Stimulated activated CD4-positive, alpha-beta T cell treated with anti-CD3 and anti-CD28 coated beads, Interleukin-4, amount 100 ng/mL, for 4 hours (primary cell): ENCODE measurements at regions not wholly inside any gene's neighbourhood (a gene's known extent, or its start where the extent isn't known, plus 50 kb on each side); places are given as distances from the start of the nearest gene placed in this dataset.
"Not testable (repeated sequence)": the region's sequence is repeated elsewhere in the genome, so short reads cannot be mapped to it uniquely, and the experiment has no call there.

Experiments
- DNase-seq, 2 experiments: peaks; one replicate each; pipeline ENCODE4 v3.0.0-alpha.2; 2020

DNA sequence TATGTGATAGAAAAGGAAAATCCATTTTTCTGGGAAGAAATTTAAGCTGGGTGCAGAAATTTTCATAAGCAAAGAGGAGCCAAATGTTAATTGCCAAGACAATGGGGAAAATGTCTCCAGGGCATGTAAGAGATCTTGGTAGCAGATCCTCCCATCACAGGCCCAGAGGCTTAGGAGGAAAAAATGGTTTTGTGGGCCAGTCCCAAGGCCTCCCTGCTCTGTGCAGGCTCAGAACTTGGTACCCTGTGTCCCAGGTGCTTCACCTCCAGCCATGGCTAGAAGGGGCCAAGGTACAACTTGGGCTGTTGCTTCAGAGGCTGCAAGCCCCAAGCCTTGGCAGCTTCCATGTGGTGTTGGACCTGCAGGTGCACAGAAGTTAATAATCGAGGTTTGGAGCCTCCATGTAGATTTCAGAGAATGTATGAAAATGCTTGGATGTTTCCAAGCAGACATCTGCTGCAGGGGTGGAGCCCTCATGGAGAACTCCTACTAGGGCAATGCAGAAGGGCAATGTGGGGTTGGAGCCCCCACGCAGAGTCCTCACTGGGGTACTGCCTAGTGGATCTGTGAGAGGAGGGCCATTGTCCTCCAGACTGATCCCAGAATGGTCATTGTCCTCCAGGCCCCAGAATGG, 77.7 kb upstream of the ATP2B1 start:
- no peak for DNase-seq

DNA sequence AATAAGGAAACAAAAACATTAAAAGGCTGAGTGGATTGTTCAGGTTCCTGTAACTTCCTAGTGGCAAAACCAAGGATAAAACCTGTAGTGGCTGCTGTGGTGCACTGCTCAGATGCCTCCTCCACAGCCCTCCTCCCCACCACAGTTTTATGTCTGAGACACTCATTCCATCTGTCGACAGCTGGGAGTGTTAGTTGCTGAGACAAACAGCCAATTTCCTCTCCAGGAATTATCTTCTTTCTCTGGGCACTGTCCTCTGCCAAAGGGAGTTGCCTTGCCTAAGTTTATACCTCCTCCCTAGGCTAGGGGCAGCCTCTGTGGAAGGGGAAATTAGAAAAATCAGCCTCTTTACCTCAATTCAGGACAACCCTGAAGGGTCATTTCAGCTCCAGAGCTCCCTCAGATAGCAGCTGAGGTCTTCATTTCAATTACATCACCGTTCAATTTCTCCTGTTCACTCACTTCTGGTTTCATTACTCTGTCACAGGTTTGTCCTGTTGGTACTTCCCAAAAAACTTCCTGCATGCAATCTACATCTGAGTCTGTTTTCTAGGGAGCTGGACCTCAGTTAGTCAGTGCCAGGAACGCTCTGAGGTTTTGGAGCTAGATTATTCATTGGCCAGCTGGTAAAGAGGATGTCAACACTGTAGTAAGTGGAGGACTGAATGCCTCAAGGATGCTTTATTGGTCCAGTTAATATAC, 74.9 kb upstream of the ATP2B1 start:
- no peak for DNase-seq

DNA sequence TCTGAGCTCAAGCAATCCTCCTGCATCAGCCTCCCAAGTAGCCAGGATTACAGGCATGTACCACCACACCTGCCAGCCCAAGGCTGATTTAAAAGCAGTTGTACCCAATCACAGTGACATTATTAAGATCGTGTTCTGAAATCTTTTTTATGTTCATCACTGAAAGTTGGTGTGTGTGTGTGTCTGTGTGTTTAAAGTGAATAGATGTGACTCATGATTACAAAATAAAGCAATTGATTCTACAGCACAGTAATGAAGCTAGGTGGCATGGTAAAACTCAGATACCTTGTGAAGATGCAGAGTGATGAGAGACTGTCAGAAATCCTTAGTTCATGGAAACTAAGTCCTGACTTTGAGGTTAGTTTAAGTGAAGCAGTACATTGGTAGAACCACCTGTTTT, 74.2 kb upstream of the ATP2B1 start:
- DNase-seq: no peak

DNA sequence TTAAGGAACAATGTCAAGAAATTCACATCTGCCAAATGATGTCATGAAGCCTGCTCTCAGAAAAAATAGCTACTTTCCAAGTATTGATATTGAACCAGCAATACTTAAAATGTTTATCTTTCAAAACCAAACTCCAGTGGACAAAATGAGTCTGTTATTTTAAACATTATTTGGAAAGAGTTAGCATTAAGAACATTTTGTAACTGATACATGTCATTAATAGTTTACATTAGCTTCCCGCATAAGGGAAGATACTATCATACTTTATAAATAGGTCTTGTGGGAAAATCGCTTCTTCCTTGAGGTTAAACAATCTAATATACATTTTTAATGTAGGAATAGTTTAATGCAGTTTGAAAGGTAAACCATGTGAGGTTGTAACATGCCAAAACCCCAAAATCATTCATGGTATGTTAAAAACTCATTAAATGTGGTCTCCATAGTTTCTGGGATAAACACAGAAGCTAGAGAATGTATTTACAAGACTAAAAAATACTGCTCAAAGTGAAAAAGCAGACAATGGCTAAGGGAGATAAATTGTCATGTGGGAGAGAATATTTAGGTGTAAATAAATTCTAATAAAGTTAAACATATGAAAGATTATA, 73.4 kb upstream of the ATP2B1 start:
- DNase-seq: no peak

DNA sequence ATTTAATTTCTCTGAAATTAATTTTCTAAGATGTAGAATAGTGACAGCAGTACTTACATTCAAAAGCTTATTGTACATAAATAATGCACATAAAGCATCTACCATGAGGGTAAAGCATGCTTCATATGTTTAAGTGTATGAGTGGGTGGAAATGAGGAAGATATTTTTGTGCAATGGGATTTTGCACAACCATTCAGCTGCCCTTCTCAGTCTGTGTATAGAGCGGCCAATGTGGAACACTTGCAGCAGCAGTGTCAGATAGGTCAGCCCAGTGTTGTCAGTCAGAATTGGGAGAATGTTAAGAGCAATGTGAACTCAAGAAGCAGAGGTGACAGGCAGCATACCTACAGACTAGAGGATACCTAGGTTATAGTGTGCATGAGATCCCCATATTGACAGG, 72.5 kb upstream of the ATP2B1 start:
- DNase-seq: no peak

DNA sequence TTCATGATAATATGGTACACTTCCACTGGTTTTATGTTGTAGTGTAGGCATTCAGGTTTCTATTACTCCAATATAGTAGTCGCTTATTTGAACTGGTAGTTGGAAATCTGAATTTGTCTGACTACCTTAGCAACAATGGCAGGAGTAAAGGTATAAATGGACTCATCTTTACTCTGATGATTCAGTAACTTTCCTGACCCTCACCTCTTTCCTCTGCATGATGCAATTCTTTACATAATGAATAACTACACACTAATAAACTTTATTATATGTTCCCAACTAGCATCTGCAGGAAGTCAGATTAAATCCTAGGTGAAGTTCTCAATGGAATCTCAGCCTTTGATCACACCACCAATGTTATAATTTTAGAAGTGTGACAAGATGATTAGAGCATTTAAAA, 70.5 kb upstream of the ATP2B1 start:
- no peak for DNase-seq

DNA sequence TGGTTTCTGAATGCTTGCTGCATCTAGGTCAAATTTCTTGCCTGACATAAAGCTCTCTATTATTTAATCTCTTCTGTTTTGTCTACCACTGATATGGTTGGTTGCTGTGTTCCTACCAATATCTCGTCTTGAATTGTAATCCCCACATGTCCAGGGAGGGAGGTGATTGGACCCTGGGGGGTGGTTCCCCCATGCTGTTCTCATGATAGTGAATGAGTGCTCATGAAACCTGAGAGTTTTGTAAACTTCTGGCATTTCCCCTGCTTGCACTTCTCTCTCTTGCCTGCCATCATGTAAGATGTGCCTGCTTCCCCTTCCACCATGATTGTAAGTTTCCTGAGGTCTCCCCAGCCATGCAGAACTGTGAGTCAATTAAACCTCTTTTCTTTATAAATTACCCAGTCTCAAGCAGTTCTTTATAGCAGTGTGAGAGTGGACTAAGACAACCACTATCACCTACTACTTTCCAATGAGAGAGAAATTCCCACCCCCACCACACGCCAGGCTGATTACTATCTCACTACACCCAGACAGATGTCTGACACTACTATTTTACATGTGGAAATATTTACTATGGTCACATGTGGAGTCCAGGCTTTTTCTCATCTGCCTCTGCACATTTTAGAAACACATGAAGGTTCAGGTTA, 69.2 kb upstream of the ATP2B1 start:
- no peak for DNase-seq

DNA sequence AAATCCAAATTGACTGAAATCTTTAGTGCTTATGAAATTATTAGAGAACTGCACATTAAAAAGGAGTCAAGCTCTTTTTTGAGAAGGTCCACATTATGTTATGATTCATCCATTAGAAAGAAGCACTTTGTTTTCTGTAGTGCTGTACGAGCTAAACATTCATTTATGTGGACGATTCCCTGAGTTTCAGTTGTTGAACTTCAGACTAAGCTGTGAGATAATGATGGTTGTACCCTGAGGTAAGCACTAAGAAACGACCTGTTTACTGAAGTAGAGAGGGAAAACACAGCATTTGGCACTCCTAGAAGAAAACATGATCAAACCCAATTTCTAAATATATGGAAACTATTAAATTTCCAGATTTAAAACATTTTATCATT, 67.3 kb upstream of the ATP2B1 start:
- DNase-seq: no peak

DNA sequence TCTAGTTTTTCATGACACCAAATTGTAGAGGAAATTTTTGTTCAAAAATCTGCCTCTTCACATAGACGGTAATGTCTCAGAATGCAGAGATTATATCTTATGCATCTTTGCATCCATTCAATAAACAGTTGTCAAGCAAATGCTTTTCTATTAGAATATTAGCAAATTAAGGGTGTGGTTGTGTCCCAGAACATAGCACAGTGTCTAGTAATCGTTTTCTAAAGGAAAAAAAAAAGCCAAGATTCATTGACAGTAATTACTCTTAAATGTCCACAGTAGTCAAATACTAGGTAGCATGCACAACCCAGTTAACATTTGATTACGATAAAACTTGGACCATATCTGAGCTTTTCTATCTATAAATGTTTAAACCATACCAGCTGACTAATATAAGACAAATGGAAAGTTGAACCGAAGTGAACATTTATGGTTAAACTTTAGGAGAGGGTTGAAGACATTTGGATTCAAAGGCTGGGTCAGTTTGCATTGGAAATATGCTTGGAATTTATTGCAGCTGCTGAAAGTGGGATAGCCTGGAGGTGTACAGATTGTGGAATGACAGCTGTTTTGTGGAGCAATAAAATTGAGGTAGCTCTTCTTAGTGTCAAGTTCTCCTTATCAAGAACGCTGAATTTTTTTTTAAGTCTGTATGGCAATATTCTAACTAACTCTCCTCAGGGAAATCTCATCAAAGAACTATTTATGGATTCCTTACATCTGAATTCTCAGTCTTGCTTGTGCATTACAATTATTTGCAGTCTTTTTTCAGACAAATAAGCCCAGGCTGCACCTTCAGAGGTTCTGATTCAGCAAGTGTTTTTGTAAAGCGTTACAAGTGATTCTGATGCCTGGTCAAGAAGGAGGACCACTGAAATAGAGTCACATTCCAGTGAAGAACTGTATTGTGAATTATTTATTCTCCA, 66.7 kb upstream of the ATP2B1 start:
- no peak for DNase-seq

DNA sequence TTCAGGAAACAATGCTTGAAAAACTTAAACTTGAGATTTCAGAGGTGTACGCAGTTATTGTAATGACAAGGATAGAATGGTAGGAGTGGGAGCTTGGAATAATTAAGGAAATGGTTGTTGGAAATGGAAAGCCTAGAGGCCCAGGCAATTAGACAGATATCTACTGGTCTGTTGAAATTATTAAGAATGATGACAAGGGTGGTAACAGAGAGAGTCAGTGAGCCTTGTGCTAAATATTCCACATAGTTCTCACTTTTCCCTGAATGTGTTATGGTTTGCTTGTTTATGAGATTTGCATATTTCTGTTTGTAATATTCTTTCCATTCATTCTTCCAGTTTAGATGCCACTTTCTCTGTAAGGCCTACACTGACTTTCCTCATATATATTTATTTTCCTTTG, 66.0 kb upstream of the ATP2B1 start:
- DNase-seq: no peak

DNA sequence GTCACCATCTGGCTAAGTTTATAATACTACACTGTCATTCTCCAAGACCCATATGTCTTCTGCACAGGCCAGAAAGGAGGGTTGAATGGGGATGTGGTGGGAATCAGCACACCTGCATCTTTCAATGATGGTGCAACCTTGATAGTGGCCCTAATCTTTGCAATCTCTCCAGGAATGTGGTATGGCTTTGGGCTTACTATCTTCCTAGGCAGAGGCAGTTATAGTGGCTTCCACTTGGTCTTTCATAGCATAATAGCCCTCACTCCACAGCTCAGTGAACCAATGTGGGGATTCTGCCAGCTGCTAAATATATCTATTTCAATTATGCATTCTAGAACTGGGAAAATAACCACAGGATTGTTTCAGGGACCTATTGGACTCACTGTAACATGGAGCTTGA, 61.8 kb upstream of the ATP2B1 start:
- no peak for DNase-seq

DNA sequence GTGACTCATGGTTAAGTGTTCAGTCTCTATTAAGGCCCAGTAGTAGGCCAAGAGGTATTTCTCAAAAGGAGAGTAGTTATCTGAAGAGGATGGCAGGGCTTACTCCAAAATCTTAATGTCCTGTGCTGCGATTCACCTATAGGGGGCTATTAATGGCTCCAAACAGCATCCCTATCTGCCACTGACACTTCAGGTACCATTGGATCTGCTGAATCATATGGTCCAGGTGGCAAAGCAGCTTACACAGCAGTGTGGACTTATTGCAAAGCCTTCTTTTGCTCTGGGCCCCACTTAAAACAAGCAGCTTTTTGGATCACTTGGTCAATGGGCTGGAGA, 60.8 kb upstream of the ATP2B1 start:
- DNase-seq: no peak

DNA sequence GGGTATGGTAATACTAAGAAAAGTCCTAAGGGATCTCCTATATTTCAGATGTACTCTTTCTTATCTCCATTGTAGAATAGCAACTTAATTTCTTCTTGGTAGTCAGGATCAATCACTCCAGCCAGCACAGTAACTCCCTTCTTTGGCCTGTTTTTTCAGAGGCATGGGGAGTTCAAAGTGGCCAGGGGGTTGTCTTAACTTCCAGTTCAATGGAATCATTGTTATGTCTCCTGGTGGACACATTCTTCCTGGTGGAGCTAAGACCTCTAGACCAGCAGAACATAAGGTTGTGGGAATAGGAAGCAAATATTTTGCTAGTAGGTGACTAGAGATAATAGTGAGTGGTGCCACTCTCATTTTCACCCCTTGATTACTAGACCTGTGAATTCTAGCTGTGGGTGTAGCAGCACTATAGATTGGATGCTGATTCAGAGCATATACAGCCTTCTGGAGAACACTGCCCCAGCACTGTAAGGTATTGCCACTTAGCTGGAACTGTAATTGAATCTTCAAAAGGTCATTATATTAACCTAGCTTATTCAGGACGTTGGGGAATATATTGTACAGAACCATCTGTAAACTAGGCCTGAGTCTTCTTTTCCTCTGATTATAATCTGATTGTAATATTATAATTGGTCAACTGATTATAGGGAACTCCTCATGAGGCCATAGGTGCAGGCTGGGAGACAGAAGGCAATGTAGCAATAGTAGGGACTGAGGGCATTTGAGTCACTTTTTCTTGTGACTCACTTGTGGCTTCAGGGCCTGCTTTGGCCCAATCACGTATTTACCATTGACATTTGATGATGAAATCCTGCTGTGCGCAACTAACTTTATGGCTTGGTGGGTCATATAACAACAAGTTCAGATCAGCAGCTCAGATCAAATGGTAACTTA, 60.2 kb upstream of the ATP2B1 start:
- DNase-seq: peak in 1 of 2 experiments; percentile 7

DNA sequence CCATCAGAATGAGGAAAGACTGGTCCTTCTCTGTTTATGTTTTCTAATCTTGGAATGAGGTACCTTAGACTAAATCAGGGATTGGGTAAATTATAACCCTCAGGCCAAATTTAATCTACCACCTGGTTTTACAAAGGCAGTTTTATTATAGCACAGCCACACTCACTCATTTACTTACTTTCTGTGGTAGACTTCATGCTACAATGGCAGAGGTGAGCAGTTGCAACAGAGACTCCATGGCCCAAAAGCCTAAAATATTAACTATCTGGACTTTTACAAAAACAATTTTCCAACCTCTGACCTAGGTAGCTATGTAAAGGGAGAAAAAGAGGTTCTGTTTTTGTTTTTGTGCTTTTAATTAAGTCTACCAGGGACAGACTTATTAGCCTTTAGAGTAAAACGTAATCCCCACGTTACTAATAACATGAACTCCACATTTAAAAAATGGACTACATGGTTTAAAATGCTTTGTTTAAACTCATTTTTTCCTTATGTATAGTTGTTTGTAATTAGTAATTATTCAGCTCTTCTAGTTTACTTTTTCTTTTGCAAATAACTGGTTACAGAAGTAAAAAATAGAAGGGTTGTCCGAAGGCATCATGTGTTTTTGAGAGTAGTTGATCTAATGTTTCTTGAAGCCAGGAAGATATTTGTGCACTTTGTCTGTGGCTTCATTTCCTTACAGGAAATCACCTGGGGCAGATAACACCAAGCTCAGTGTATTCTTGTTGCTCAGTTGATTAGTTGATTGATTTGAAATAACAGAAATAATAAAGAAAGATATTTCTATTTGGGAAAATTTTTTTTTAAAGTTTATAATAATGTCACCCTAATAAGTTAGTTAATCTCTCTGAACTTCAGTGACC, 57.6 kb upstream of the ATP2B1 start:
- DNase-seq: no peak

DNA sequence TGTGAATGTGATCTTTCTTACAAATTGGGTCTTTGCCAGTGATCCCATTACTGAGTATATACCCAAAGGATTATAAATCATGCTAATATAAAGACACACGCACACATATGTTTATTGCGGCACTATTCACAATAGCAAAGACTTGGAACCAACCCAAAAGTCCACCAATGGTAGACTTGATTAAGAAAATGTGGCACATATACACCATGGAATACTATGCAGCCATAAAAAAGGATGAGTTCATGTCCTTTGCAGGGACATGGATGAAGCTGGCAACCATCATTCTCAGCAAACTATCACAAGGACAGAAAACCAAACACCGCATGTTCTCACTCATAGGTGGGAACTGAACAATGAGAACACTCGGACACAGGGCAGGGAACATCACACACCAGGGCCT, 55.5 kb upstream of the ATP2B1 start:
- not testable (repeated sequence) for DNase-seq

DNA sequence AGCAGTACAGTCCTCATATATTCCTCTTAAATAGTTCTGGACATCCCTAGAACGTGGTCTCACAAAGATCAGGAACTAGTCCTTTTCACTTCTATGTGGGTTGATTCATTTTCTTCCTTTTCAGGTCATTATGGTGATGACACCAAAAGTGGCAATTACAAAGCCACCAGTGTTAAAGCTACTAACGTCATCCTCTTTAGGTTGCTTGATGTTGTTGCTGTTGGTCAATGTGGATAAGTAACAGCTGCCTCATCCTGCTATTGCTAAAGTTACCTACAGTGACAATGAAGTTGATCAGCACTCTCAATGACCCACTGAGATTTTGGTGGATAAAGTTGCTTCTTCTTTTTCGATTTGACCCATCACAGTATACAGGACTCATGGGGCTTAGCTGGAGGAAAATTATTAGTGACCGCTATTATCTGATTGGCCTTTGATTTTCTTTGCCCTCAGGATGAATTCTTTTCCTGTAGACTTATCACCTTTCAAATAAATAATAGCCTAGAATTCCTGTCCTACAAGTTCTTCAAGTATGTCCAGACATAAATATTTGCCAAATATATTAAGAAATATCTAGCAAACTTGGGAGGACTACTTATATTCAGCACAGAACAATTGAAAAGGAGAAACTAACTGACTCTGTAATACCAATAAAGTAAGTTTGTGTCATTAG, 54.0 kb upstream of the ATP2B1 start:
- DNase-seq: no peak

DNA sequence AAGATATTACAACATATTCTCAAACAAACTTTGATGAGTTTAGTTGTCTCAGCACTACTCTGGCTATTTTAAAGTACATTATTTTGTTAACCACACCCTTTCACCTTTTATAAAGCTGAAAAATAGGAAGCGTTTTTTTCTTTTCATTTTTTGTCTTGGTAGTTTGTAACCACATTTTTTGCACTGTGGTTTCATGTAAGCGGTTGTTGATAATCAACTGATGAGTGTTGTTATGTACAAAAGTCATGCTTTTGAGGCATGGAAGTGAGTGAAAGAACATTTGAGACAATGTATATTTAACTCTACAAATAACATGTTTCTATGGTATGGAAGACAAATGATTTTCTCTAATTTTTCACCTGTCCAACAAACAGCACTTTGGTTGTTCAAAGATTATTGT, 52.1 kb upstream of the ATP2B1 start:
- DNase-seq: no peak
